WTC11 (cell line): ENCODE measurements at regions not wholly inside any gene's neighbourhood (a gene's known extent, or its start where the extent isn't known, plus 50 kb on each side); places are given as distances from the start of the nearest gene placed in this dataset.

ENCODE experiments used
- IRF2 ChIP-seq: sonication (generic); formaldehyde crosslinking; IDR thresholded peaks from 2 replicates; pipeline ENCODE4 v1.8.0; 2022; ENCODE audit warnings: low read depth, missing genetic modification reagents, borderline replicate concordance
- TEAD4 ChIP-seq: sonication (generic); formaldehyde crosslinking; IDR thresholded peaks from 2 replicates; pipeline ENCODE4 v1.8.0; 2022; ENCODE audit warnings: mild to moderate bottlenecking, missing genetic modification reagents
- ZNF121 ChIP-seq: sonication (generic); formaldehyde crosslinking; IDR thresholded peaks from 2 replicates; pipeline ENCODE4 v1.8.0; 2023; ENCODE audit warnings: missing genetic modification reagents
- ZNF138 ChIP-seq: sonication (generic); formaldehyde crosslinking; conservative IDR thresholded peaks from 2 replicates; pipeline ENCODE4 v1.8.1; 2022; ENCODE audit warnings: mild to moderate bottlenecking, moderate library complexity, missing genetic modification reagents

DNA sequence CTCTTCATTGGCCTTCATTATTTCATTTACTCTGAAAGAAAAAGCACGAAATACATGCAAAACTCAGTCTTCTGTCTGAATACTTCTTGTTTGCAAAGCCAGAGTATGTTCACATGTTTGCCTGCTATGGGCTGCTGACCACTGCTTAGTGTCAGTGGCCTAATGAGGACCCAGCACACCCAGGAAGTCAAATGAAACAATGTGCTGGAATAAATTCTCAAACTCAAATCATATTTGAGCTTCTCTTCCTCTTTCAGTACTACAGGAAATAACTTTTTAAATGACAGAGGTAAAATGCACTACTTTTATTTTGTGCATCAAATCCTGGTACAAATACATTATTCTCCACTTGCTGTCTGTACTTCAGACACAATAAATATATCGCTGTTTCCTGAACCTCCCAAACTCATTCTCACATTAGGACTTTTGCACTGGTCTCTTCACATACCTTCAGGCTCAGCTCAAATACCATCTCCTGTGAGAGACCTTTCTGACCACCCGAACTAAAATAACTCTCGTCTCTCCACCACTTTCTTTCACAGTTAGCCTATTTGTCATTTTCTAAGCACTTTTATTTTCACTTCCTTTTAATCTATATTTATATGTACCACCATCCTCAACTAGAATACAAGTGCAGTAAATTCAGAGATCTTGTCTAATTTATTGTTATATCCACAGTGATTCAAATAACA is 176.8 kb downstream of the TUSC7 start:
- TF ChIP-seq TEAD4 (no peak), ZNF138 (CRISPR knock-in tag) (no peak), ZNF121 (no peak), IRF2 (no peak)
